ENCODE measurements at regions not wholly inside any gene's neighbourhood (a gene's known extent, or its start where the extent isn't known, plus 50 kb on each side); places are given as distances from the start of the nearest gene placed in this dataset.

GRCh38 chr5:68983043-68983442, 110.8 kb upstream of the SLC30A5 start:
- TF ChIP-seq REST (IDR thresholded peaks at IDR 0.05; ENCODE audit: insufficient read depth in 1 of 2, low read depth in 2 of 2, low read length in 2 of 2) (no peak), POLR2AphosphoS5 (IDR thresholded peaks at IDR 0.05; ENCODE audit: low read depth, low read length) (no peak), SIN3A (IDR thresholded peaks at IDR 0.05; ENCODE audit: borderline replicate concordance, insufficient read depth, low read length) (no peak)

Measured in PFSK-1 (cell line).